ENCODE measurements at regions not wholly inside any gene's neighbourhood (a gene's known extent, or its start where the extent isn't known, plus 50 kb on each side); places are given as distances from the start of the nearest gene placed in this dataset.

DNA sequence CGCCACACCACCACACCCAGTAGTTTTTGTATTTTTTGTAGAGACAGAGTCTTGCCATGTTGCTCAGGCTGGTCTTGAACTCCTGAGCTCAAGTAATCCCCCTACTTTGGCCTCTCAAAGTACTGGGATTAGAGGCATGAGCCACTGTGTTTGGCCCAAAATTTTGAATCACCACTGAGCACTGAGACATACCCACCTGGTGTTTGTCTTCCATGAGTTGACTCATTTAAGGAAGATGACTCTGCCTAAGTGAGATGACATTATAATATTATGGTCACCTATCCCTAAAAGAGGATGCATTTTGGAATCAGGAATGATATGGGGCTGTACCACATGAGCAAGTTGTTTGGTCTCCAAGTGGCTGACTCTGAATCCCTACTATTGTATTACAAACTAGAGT is 54.6 kb upstream of the RNF217 start:
- no peak for TF ChIP-seq YY1 (IDR thresholded peaks at IDR 0.05)
- TF ChIP-seq CTCF (IDR thresholded peaks at IDR 0.05; ENCODE audit: low read depth, low read length, missing input control), result no peak
- TF ChIP-seq REST (IDR thresholded peaks at IDR 0.05), result no peak
- TF ChIP-seq GABPA (IDR thresholded peaks at IDR 0.05 in 1 of 2, conservative IDR thresholded peaks at IDR 0.05 in 1 of 2), result no peak

All from liver (tissue), 3 donors.